Activated T-cell treated with anti-CD3 and anti-CD28 coated beads, Interleukin-2, amount 50 U/mL, for 72 hours (primary cell): ENCODE measurements at regions not wholly inside any gene's neighbourhood (a gene's known extent, or its start where the extent isn't known, plus 50 kb on each side); places are given as distances from the start of the nearest gene placed in this dataset.

Source experiments
- ATAC-seq, 2 donors: fragments of 150-1000 bp; cut with Tn5 transposase; replicated peaks in 1 of 2; 2 replicates each; pipeline ENCODE4 v1.10.0; 2021; ENCODE audit warnings: moderate library complexity in 2 of 2, mild to moderate bottlenecking in 1 of 2
- DNase-seq, 2 donors: peaks; one replicate each; pipeline ENCODE4 v3.0.0; 2021 to 2022; ENCODE audit warnings: mixed read lengths in 1 of 2
- H3K27ac Mint-ChIP-seq: one replicate; pipeline ENCODE4 v1.8.0; 2022; ENCODE audit warnings: mild to moderate bottlenecking, moderate library complexity, mixed read lengths
- H3K27me3 Mint-ChIP-seq: one replicate; pipeline ENCODE4 v1.8.0; 2022; ENCODE audit warnings: low read depth, mixed read lengths
- H3K36me3 Mint-ChIP-seq, 2 donors: one replicate each; pipeline ENCODE4 v1.8.0; 2022; ENCODE audit warnings: mixed read lengths in 2 of 2, mild to moderate bottlenecking in 1 of 2; ENCODE audit not compliant: insufficient read depth in 2 of 2
- H3K4me1 Mint-ChIP-seq: one replicate; pipeline ENCODE4 v1.8.0; 2022; ENCODE audit warnings: low read depth, mixed read lengths
- H3K4me3 Mint-ChIP-seq, 2 donors: one replicate each; pipeline ENCODE4 v1.8.0; 2022; ENCODE audit warnings: mild to moderate bottlenecking in 2 of 2, mixed read lengths in 2 of 2, moderate library complexity in 2 of 2
- H3K9me3 Mint-ChIP-seq, 2 donors: one replicate each; pipeline ENCODE4 v1.8.0; 2022; ENCODE audit warnings: mixed read lengths in 2 of 2

DNA sequence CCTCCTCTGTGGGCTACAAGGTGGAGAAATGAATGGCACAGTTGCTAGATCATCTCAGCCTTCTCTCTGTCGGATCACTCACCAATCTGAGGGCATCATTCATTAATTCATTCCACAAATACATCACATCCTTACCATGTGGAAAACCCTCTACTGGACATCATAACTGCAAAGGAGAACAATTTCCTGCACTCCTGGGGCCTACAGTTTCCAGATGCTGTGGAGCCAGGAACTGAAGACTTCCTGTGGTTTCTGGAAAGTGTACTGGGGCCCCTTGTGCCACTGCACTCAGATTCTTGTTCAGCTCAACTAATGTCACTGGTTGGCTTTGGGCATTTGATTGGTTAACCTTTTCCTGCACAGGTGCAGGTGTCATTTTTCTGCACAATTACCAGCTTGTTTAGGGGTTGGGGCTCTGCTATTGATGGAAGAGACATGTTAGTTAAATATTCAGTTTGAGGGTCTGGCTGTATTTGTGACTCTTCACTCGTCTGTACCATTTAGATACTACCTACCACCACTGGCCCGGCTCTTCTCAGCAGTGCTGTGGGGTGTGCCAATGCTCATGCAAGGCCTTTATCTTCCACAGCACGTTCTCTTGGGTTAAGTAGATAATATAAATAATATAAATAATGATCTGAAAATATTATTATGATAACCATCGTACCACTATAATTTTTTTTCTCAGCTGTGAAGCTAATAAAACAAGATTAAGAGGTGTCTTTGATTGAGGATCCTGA is 427.3 kb downstream of the TSN start:
- ATAC-seq, result no peak
- H3K27me3 Mint-ChIP-seq, result peaks cover 6% of the 10 kb centered on the region

GRCh38 chr2:122183890-122184289 is 428.4 kb downstream of the TSN start:
- Mint-ChIP-seq H3K4me3 (no peak overlapping the region), H3K27me3 (peaks cover 6% of the 10 kb centered on the region), H3K27ac (no peak overlapping the region), H3K36me3 (no peaks in the 10 kb centered on the region), H3K4me1 (no peaks in the 10 kb centered on the region), H3K9me3 (no peaks in the 10 kb centered on the region)
- ATAC-seq (no peak), DNase-seq (no peak)

More for the DNA sequence above, 427.3 kb downstream of the TSN start:
- no peak for DNase-seq
- Mint-ChIP-seq H3K36me3 (no peaks in the 10 kb centered on the region), H3K4me1 (no peaks in the 10 kb centered on the region), H3K4me3 (no peak overlapping the region), H3K9me3 (no peaks in the 10 kb centered on the region), H3K27ac (no peak overlapping the region)

GRCh38 chr2:122186761-122187222 is 431.3 kb downstream of the TSN start:
- no peak overlapping the region for H3K4me3 Mint-ChIP-seq
- H3K27ac Mint-ChIP-seq, result no peak overlapping the region
- H3K36me3 Mint-ChIP-seq, result no peaks in the 10 kb centered on the region
- H3K4me1 Mint-ChIP-seq, result no peaks in the 10 kb centered on the region
- ATAC-seq (no peak), DNase-seq (no peak)
- peaks cover 2% of the 10 kb centered on the region for H3K27me3 Mint-ChIP-seq
- H3K9me3 Mint-ChIP-seq, result no peaks in the 10 kb centered on the region

GRCh38 chr2:122191331-122191730 is 435.9 kb downstream of the TSN start:
- DNase-seq (no peak), ATAC-seq (no peak)
- H3K9me3 Mint-ChIP-seq, result no peaks in the 10 kb centered on the region
- no peak overlapping the region for H3K27ac Mint-ChIP-seq
- no peaks in the 10 kb centered on the region for H3K4me1 Mint-ChIP-seq
- H3K36me3 Mint-ChIP-seq, result no peaks in the 10 kb centered on the region
- no peak overlapping the region for H3K4me3 Mint-ChIP-seq
- H3K27me3 Mint-ChIP-seq, result no peaks in the 10 kb centered on the region

- H3K4me3 Mint-ChIP-seq, result no peak overlapping the region
- DNase-seq (no peak), ATAC-seq (no peak)
- no peaks in the 10 kb centered on the region for H3K4me1 Mint-ChIP-seq
- H3K27me3 Mint-ChIP-seq, result no peaks in the 10 kb centered on the region
- no peaks in the 10 kb centered on the region for H3K9me3 Mint-ChIP-seq
- no peaks in the 10 kb centered on the region for H3K36me3 Mint-ChIP-seq
- no peak overlapping the region for H3K27ac Mint-ChIP-seq
Observed at GRCh38 chr2:122193622-122194021, 438.2 kb downstream of the TSN start.

DNA sequence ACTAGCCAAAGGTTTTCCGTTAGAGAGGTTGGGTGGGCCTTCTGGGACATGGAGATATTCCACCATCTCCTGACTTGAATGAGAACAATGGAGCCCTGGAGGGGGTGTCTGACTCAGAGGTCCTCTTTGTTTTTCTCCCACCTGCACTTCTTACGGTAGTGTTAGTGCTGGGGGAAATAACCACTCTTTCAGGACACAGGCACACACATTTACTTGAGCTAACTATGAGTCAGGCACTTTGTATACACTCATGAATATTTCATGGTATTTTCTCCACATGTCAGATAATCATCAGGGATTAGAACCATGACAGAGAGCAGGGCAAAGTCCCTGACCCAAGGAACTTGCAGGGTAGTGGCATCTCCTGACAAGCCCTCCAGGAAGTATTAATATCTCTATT is 439.1 kb downstream of the TSN start:
- DNase-seq, result no peak
- Mint-ChIP-seq H3K27me3 (no peaks in the 10 kb centered on the region), H3K36me3 (no peaks in the 10 kb centered on the region), H3K27ac (no peak overlapping the region), H3K4me1 (no peaks in the 10 kb centered on the region), H3K9me3 (no peaks in the 10 kb centered on the region), H3K4me3 (no peak overlapping the region)
- ATAC-seq, result no peak

- H3K27ac Mint-ChIP-seq, result no peak overlapping the region
- no peak overlapping the region for H3K4me3 Mint-ChIP-seq
- no peaks in the 10 kb centered on the region for H3K36me3 Mint-ChIP-seq
- ATAC-seq (no peak), DNase-seq (no peak)
- H3K9me3 Mint-ChIP-seq, result no peaks in the 10 kb centered on the region
- H3K4me1 Mint-ChIP-seq, result no peaks in the 10 kb centered on the region
- H3K27me3 Mint-ChIP-seq, result no peaks in the 10 kb centered on the region
Observed at GRCh38 chr2:122203523-122203922, 448.1 kb downstream of the TSN start.

- Mint-ChIP-seq H3K27ac (no peak overlapping the region), H3K9me3 (no peaks in the 10 kb centered on the region), H3K27me3 (no peaks in the 10 kb centered on the region), H3K4me1 (no peaks in the 10 kb centered on the region), H3K36me3 (no peaks in the 10 kb centered on the region), H3K4me3 (no peak overlapping the region)
- no peak for ATAC-seq
- DNase-seq, result no peak
Observed at GRCh38 chr2:122205641-122206040, 450.2 kb downstream of the TSN start.

DNA sequence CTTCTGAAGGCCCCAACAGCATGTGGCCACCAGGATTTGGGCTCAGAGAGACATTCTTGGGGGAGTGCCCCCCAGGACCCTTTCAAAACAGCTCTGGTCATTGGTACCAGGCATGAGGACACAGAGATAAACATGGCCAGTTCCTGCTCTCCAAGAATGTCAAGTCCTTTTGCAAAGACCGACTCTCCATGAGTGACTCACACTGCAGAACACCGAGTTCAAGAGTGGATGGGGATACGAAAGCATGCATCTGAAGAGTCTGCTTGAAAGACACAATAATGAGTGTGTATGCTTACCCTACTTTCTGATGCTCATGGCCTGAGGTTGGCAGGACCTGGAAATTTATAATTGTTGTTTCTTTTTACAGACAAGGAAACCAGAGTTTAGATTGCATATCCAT is 450.6 kb downstream of the TSN start:
- H3K4me1 Mint-ChIP-seq, result no peaks in the 10 kb centered on the region
- no peaks in the 10 kb centered on the region for H3K9me3 Mint-ChIP-seq
- H3K27ac Mint-ChIP-seq, result no peak overlapping the region
- no peak overlapping the region for H3K4me3 Mint-ChIP-seq
- H3K27me3 Mint-ChIP-seq, result no peaks in the 10 kb centered on the region
- ATAC-seq (no peak), DNase-seq (no peak)
- H3K36me3 Mint-ChIP-seq, result no peaks in the 10 kb centered on the region

GRCh38 chr2:122209377-122209776 is 453.9 kb downstream of the TSN start:
- no peak for ATAC-seq
- Mint-ChIP-seq H3K27me3 (no peaks in the 10 kb centered on the region), H3K4me3 (no peak overlapping the region), H3K36me3 (no peaks in the 10 kb centered on the region), H3K4me1 (no peaks in the 10 kb centered on the region), H3K9me3 (no peaks in the 10 kb centered on the region), H3K27ac (no peak overlapping the region)
- no peak for DNase-seq

DNA sequence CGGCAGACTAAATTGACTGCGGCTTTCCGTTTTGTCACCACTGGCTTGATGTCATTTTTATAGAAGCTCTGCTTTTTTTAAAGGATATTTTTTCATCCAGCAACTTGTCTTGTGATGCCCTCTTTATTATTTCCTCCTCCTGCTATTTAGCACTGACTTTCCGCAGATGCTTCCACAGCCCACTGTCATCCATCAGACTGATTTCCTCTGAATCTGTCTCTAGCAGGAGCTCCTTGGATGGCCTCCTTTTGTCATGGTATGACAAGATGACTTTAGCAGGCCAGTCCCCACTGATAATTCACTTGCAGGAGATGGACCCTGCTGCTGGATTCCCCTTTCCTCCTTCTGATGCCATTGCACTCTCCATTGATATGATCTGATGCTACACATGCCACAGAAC is 454.6 kb downstream of the TSN start:
- no peaks in the 10 kb centered on the region for H3K4me1 Mint-ChIP-seq
- no peaks in the 10 kb centered on the region for H3K27me3 Mint-ChIP-seq
- no peak for DNase-seq
- H3K36me3 Mint-ChIP-seq, result no peaks in the 10 kb centered on the region
- no peak overlapping the region for H3K4me3 Mint-ChIP-seq
- H3K9me3 Mint-ChIP-seq, result no peaks in the 10 kb centered on the region
- no peak for ATAC-seq
- no peak overlapping the region for H3K27ac Mint-ChIP-seq

DNA sequence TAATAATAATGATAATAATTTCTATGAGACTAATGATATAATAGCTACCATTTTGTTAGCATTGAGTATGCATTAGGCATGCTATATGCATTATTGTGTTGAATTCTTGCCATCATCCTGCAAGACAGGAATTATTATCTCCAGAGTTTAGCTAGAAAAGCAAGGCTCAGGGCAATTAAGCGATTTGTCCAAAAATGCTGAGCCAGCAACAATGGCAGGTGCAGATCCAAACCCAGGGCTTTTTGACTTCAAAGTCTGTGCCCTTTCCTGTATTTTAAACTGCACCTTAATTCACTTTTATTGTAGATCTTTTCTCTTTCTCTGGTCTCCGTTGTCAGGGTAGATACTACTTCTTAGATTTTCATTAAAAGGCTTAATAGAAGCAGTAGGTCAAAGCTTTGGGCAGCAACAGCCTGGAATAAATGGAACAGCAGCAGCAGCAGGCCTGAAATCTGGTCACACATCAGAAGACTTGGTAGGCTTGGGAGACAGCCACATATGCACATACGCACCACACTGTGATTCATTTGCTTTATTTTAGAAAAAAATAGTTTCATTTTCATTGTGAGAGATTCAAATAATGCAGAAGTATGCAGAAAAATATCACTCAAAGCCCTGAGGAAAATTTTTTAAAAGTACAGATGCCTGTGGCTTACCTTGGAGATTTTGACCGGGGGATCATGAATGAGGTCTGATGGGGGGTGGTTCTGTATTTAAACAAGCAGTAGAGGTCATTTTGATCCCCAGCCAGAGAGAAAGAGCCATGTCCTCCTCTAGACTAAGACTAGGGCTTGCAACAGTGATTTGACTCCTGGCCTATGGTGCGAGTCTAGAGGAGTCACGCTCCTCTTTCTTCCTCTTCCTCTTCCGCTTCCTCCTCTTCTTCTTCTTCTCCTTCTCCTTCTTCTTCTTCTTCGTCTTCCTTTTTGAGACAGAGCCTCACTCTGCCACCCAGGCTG is 455.7 kb downstream of the TSN start:
- Mint-ChIP-seq H3K36me3 (no peaks in the 10 kb centered on the region), H3K4me3 (no peak overlapping the region), H3K9me3 (no peaks in the 10 kb centered on the region), H3K4me1 (no peaks in the 10 kb centered on the region), H3K27me3 (no peaks in the 10 kb centered on the region), H3K27ac (no peak overlapping the region)
- ATAC-seq (no peak), DNase-seq (no peak)

GRCh38 chr2:122213312-122213711 is 457.9 kb downstream of the TSN start:
- DNase-seq, result no peak
- H3K4me3 Mint-ChIP-seq, result no peak overlapping the region
- no peak overlapping the region for H3K27ac Mint-ChIP-seq
- H3K4me1 Mint-ChIP-seq, result no peaks in the 10 kb centered on the region
- H3K27me3 Mint-ChIP-seq, result no peaks in the 10 kb centered on the region
- H3K36me3 Mint-ChIP-seq, result no peaks in the 10 kb centered on the region
- H3K9me3 Mint-ChIP-seq, result no peaks in the 10 kb centered on the region
- ATAC-seq, result no peak
